ENCODE measurements at regions not wholly inside any gene's neighbourhood (a gene's known extent, or its start where the extent isn't known, plus 50 kb on each side); places are given as distances from the start of the nearest gene placed in this dataset.
A peak's percentile ranks its signal among the peaks of the same experiment; 100 is the strongest.

DNA sequence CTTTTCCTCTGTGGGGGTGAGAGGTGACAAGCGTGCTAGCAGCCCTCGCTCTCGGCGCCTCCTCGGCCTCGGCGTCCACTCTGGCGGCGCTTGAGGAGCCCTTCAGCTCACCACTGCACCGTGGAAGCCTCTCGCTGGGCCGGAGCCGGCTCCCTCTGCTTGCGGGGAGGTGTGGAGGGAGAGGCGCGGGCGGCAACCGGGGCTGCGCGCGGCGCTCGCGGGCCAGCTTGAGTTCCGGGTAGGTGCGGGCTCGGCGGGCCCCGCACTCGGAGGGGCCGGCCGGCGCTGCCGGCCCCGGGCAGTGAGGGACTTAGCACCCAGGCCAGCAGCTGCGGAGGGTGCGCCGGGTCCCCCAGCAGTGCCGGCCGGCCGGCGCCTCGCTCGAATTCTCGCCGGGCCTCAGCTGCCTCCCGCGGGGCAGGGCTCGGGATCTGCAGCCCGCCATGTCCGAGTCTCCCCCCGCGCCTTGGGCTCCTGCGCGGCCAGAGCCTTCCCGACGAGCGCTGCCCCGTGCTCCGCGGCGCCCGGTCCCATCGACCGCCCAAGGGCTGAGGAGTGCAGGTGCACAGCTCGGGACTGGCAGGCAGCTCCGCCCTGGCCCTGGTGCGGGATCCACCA, 352.8 kb upstream of the PODXL start:
- DNase-seq (ENCODE audit: low read depth, low spot score) (no peak), FAIRE-seq (no peak)
- no peak overlapping the region for H2AFZ ChIP-seq (ENCODE audit: low read depth, low read length)
- dilution Hi-C loops (cut with MboI; ENCODE audit: extremely low pct_ligation_motif_present, low sequenced_read_pairs) (no loop called here), intact Hi-C loops (cut with micrococcal nuclease) (loop anchor here (1.0 kb wide), 1 partner anchor 47 kb away; no protein-coding TSS in a partner anchor)
- no peaks in the 10 kb centered on the region for H3K36me3 ChIP-seq (ENCODE audit: control insufficient read depth in 2 of 2, extremely low read depth in 1 of 2, insufficient read depth in 2 of 2, low read length in 2 of 2)
- H3K9me1 ChIP-seq (replicated peaks; ENCODE audit: control insufficient read depth, extremely low read depth, insufficient read depth, low read length) = no peaks in the 10 kb centered on the region
- no peak overlapping the region for H3K27ac ChIP-seq (ENCODE audit: insufficient read depth, low read depth, low read length)
- POLR2A ChIA-PET = no interaction called here
- no peak overlapping the region for H3K4me2 ChIP-seq (ENCODE audit: insufficient read depth, low read length)
- peaks cover 46 to 78% of the 10 kb centered on the region in 2 experiments for H3K27me3 ChIP-seq (ENCODE audit: control insufficient read depth in 2 of 2, insufficient read depth in 2 of 2, low read length in 2 of 2)
- TF ChIP-seq EZH2 (IDR thresholded peaks at IDR 0.05; ENCODE audit: borderline replicate concordance, low read depth, low read length, severe bottlenecking) (peak; percentile 58), MYC (IDR thresholded peaks at IDR 0.05; ENCODE audit: low read depth, low read length) (no peak)
- no peak overlapping the region for H3K9ac ChIP-seq (replicated peaks; ENCODE audit: extremely low read depth, insufficient read depth, low read length)
- CTCF ChIA-PET = interaction anchor here (1.6 to 3.8 kb wide), 4 partner anchors 12 to 50 kb away, joined by 5 to 26 read pairs (median 6); no protein-coding TSS in a partner anchor
- no peaks in the 10 kb centered on the region for H3K79me2 ChIP-seq (ENCODE audit: control insufficient read depth, insufficient read depth, low read length)
- no peaks in the 10 kb centered on the region for H4K20me1 ChIP-seq (replicated peaks; ENCODE audit: control insufficient read depth, extremely low read depth, insufficient read depth, low read length)
- no TSS peak for BruUV-seq (replicated peaks)
- no peaks in the 10 kb centered on the region for H3K9me3 ChIP-seq (replicated peaks; ENCODE audit: control insufficient read depth, insufficient read depth, low read length)
- no peaks in the 10 kb centered on the region for H3K4me1 ChIP-seq (ENCODE audit: control insufficient read depth, extremely low read depth, insufficient read depth, low read length)
- H3K4me3 ChIP-seq (replicated peaks in 1 of 3; ENCODE audit: insufficient read depth in 1 of 3, low read depth in 1 of 3, low read length in 3 of 3) = no peak overlapping the region

DNA sequence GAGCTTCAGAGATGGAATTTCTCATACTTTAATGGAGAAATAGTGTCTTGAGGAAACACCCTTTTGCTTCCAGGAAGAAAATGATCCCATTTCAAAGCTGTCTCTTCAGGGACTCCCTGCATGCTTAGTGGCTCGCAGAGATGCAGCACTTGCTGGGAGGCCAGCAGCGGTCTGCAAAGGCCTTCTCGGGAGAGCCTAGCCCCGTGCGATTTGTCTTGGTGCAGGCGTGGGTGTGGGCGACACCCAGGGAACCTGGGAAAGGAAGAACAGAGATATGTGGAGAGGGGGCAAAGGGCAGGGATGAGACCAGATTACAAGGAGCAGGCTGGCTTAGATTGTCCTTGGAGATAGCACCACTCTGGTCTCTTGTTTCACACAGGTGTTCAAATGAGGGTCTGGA, 352.3 kb upstream of the PODXL start:
- Histone ChIP-seq H3K79me2 (ENCODE audit: control insufficient read depth, insufficient read depth, low read length) (no peaks in the 10 kb centered on the region), H3K27ac (ENCODE audit: insufficient read depth, low read depth, low read length) (no peak overlapping the region), H4K20me1 (replicated peaks; ENCODE audit: control insufficient read depth, extremely low read depth, insufficient read depth, low read length) (no peaks in the 10 kb centered on the region), H3K36me3 (ENCODE audit: control insufficient read depth in 2 of 2, extremely low read depth in 1 of 2, insufficient read depth in 2 of 2, low read length in 2 of 2) (no peaks in the 10 kb centered on the region), H3K9ac (replicated peaks; ENCODE audit: extremely low read depth, insufficient read depth, low read length) (no peak overlapping the region), H3K4me3 (replicated peaks in 1 of 3; ENCODE audit: insufficient read depth in 1 of 3, low read depth in 1 of 3, low read length in 3 of 3) (no peak overlapping the region), H2AFZ (ENCODE audit: low read depth, low read length) (no peak overlapping the region), H3K9me1 (replicated peaks; ENCODE audit: control insufficient read depth, extremely low read depth, insufficient read depth, low read length) (no peaks in the 10 kb centered on the region), H3K27me3 (ENCODE audit: control insufficient read depth in 2 of 2, insufficient read depth in 2 of 2, low read length in 2 of 2) (peaks cover 46 to 78% of the 10 kb centered on the region in 2 experiments), H3K4me2 (ENCODE audit: insufficient read depth, low read length) (no peak overlapping the region), H3K9me3 (replicated peaks; ENCODE audit: control insufficient read depth, insufficient read depth, low read length) (no peaks in the 10 kb centered on the region), H3K4me1 (ENCODE audit: control insufficient read depth, extremely low read depth, insufficient read depth, low read length) (no peaks in the 10 kb centered on the region)
- intact Hi-C loops (cut with micrococcal nuclease) (loop anchor here (1.0 kb wide), 1 partner anchor 46 kb away; no protein-coding TSS in a partner anchor), dilution Hi-C loops (cut with MboI; ENCODE audit: extremely low pct_ligation_motif_present, low sequenced_read_pairs) (no loop called here)
- no TSS peak for BruUV-seq (replicated peaks)
- no peak for FAIRE-seq
- TF ChIP-seq MYC (IDR thresholded peaks at IDR 0.05; ENCODE audit: low read depth, low read length) (no peak), JUN (IDR thresholded peaks at IDR 0.05; ENCODE audit: borderline replicate concordance, insufficient read depth, insufficient read length, low read depth) (no peak), FOS (IDR thresholded peaks at IDR 0.05; ENCODE audit: borderline replicate concordance, insufficient read depth, low read length) (no peak), POLR2AphosphoS5 (IDR thresholded peaks at IDR 0.05; ENCODE audit: insufficient read depth, low read depth, low read length) (no peak), GATA2 (IDR thresholded peaks at IDR 0.05; ENCODE audit: insufficient read depth, insufficient read length, low read depth, low read length) (no peak)
- TF ChIP-seq, protein P1, sequence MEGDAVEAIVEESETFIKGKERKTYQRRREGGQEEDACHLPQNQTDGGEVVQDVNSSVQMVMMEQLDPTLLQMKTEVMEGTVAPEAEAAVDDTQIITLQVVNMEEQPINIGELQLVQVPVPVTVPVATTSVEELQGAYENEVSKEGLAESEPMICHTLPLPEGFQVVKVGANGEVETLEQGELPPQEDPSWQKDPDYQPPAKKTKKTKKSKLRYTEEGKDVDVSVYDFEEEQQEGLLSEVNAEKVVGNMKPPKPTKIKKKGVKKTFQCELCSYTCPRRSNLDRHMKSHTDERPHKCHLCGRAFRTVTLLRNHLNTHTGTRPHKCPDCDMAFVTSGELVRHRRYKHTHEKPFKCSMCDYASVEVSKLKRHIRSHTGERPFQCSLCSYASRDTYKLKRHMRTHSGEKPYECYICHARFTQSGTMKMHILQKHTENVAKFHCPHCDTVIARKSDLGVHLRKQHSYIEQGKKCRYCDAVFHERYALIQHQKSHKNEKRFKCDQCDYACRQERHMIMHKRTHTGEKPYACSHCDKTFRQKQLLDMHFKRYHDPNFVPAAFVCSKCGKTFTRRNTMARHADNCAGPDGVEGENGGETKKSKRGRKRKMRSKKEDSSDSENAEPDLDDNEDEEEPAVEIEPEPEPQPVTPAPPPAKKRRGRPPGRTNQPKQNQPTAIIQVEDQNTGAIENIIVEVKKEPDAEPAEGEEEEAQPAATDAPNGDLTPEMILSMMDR (IDR thresholded peaks at IDR 0.05; ENCODE audit: extremely low read depth in 1 of 2, insufficient read depth in 1 of 2, low read depth in 1 of 2, low read length in 2 of 2) = no peak
- DNase-seq (ENCODE audit: low read depth, low spot score) = no peak
- POLR2A ChIA-PET = no interaction called here
- CTCF ChIA-PET = interaction anchor here (1.7 to 3.8 kb wide), 3 partner anchors 36 to 50 kb away, joined by 5 to 26 read pairs (median 7); no protein-coding TSS in a partner anchor
